ENCODE measurements at regions not wholly inside any gene's neighbourhood (a gene's known extent, or its start where the extent isn't known, plus 50 kb on each side); places are given as distances from the start of the nearest gene placed in this dataset.
"Not testable (repeated sequence)": the region's sequence is repeated elsewhere in the genome, so short reads cannot be mapped to it uniquely, and the experiment has no call there.

DNA sequence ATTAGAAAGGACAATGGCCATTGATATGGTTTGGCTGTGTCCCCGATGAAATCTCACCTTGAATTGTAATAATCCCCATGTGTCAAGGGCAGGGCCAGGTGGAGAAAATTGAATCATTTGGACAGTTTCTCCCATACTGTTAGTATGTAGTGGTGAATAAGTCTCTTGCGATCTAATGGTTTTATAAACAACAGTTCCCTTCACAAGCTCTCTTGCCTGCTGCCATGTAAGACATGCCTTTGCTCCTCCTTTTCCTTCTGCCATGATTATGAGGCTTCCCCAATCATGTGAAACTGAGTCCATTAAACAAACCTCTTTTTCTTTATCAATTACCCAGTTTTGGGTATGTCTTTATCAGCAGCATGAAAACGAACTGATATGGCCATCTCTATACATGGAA, 302.7 kb downstream of the SFMBT2 start:
- Mint-ChIP-seq H3K4me1 (ENCODE audit: low read depth) (peaks cover 11% of the 10 kb centered on the region), H3K9me3 (peaks cover 4% of the 10 kb centered on the region), H3K4me3 (no peak overlapping the region), H3K36me3 (ENCODE audit: insufficient read depth) (no peaks in the 10 kb centered on the region), H3K27me3 (ENCODE audit: low read depth) (peaks cover 1% of the 10 kb centered on the region)
- ATAC-seq (no peak), DNase-seq (no peak)

- DNase-seq = no peak
- Mint-ChIP-seq H3K9me3 (peaks cover 4% of the 10 kb centered on the region), H3K27me3 (ENCODE audit: low read depth) (peaks cover 1% of the 10 kb centered on the region), H3K36me3 (ENCODE audit: insufficient read depth) (no peaks in the 10 kb centered on the region), H3K4me1 (ENCODE audit: low read depth) (peaks cover 11% of the 10 kb centered on the region), H3K4me3 (no peak overlapping the region)
- peak in 1 of 2 donors; percentile 41 for ATAC-seq
Observed at GRCh38 chr10:7107285-7107684, 303.5 kb downstream of the SFMBT2 start.

GRCh38 chr10:7104379-7104778, 306.5 kb downstream of the SFMBT2 start:
- not testable (repeated sequence) for H3K4me3 Mint-ChIP-seq, H3K9me3 Mint-ChIP-seq

GRCh38 chr10:7102557-7103349, 308.1 kb downstream of the SFMBT2 start:
- DNase-seq (no peak), ATAC-seq (peak; percentile 23 to 46)
- Mint-ChIP-seq H3K27me3 (ENCODE audit: low read depth) (no peaks in the 10 kb centered on the region), H3K4me3 (no peak overlapping the region), H3K9me3 (no peaks in the 10 kb centered on the region), H3K36me3 (ENCODE audit: insufficient read depth) (no peaks in the 10 kb centered on the region), H3K4me1 (ENCODE audit: low read depth) (peaks cover 11% of the 10 kb centered on the region)

More at GRCh38 chr10:7104379-7104778, 306.5 kb downstream of the SFMBT2 start:
- DNase-seq; H3K36me3 Mint-ChIP-seq (ENCODE audit: insufficient read depth); ATAC-seq; H3K27me3 Mint-ChIP-seq (ENCODE audit: low read depth): not testable (repeated sequence)
- H3K4me1 Mint-ChIP-seq (ENCODE audit: low read depth) = peaks cover 11% of the 10 kb centered on the region

DNA sequence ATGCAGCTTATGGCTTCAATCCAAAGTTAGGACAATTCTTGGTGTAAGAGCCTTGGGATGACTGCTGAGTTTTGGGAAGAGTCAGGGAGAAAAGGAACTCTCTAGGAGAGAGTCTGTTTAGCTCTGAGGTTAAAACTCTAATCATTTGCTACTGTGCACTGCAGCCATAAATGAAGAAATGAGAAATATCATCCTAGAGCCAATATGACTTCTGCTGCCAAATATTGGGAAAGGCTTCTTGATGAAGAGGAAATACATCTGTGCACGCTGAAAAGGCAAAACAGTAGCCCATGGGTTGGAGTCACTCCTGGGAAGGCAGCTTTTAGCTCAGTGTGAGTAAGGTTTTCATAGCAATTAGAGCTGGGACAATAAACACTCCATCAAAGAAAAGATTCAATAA, 308.8 kb downstream of the SFMBT2 start:
- no peak for ATAC-seq
- Mint-ChIP-seq H3K9me3 (no peaks in the 10 kb centered on the region), H3K4me1 (ENCODE audit: low read depth) (peaks cover 5% of the 10 kb centered on the region), H3K27me3 (ENCODE audit: low read depth) (no peaks in the 10 kb centered on the region), H3K4me3 (no peak overlapping the region), H3K36me3 (ENCODE audit: insufficient read depth) (no peaks in the 10 kb centered on the region)
- no peak for DNase-seq

- DNase-seq (no peak), ATAC-seq (no peak)
- Mint-ChIP-seq H3K36me3 (ENCODE audit: insufficient read depth) (no peaks in the 10 kb centered on the region), H3K9me3 (no peaks in the 10 kb centered on the region), H3K4me1 (ENCODE audit: low read depth) (peaks cover 4% of the 10 kb centered on the region), H3K4me3 (no peak overlapping the region), H3K27me3 (ENCODE audit: low read depth) (no peaks in the 10 kb centered on the region)
Observed at GRCh38 chr10:7101451-7101850, 309.4 kb downstream of the SFMBT2 start.

DNA sequence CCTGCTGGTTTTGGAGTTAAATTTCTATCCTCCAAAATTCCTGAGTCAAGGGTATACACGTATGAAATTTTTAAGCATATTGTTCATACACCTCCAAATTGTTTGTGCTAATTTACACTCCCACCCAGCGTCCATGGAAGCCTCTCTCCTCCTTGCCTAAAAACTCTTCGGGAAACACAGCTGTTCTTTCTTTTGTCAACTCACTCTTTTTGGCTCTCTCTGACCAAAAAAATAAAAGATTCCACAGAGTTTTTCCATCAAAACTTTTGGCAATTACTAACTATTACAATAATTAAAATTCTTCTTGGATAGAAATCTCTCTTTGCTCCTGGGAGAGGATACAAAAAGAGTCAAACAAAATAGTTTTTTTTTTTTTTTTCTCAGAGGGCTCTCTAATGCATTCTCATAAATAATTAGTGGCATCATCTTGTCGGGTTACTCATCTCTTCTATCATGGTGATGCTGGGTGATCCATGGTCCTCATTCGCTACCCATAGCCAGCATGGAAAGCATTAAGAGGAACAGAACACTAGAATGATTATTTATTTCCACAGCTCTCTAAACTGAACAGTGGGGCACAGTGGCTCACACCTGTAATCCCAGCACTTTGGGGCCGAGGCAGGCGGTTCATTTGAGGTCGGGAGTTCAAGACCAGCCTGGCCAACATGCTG, 310.7 kb downstream of the SFMBT2 start:
- H3K27me3 Mint-ChIP-seq (ENCODE audit: low read depth) = no peaks in the 10 kb centered on the region
- H3K9me3 Mint-ChIP-seq = no peaks in the 10 kb centered on the region
- H3K4me1 Mint-ChIP-seq (ENCODE audit: low read depth) = no peaks in the 10 kb centered on the region
- no peak overlapping the region for H3K4me3 Mint-ChIP-seq
- DNase-seq (no peak), ATAC-seq (no peak)
- H3K36me3 Mint-ChIP-seq (ENCODE audit: insufficient read depth) = no peaks in the 10 kb centered on the region

DNA sequence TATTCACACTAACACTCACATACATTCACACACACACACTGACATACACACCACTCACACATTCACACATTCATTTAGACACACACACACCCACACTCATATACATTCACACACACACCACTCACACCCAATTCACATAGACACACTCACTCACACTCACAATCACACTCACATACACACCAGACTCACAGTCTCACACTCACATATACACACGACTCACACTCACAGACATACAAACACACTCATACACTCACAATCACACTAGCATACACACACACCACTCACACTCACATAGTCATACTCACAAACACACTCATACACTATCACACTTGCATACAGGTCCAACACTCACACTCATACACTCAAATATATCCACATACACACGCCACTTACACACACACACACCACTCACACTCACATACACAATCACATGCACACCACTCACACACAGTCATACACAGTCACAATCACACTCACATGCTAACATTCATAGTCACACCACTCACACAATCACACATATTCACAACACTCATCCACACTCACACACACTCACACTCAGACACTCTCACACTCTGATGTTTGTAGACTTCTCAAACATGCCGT, 312.6 kb downstream of the SFMBT2 start:
- ATAC-seq (no peak), DNase-seq (no peak)
- H3K4me3 Mint-ChIP-seq = no peak overlapping the region
- no peaks in the 10 kb centered on the region for H3K4me1 Mint-ChIP-seq (ENCODE audit: low read depth)
- no peaks in the 10 kb centered on the region for H3K27me3 Mint-ChIP-seq (ENCODE audit: low read depth)
- H3K9me3 Mint-ChIP-seq = no peaks in the 10 kb centered on the region
- H3K36me3 Mint-ChIP-seq (ENCODE audit: insufficient read depth) = no peaks in the 10 kb centered on the region

DNA sequence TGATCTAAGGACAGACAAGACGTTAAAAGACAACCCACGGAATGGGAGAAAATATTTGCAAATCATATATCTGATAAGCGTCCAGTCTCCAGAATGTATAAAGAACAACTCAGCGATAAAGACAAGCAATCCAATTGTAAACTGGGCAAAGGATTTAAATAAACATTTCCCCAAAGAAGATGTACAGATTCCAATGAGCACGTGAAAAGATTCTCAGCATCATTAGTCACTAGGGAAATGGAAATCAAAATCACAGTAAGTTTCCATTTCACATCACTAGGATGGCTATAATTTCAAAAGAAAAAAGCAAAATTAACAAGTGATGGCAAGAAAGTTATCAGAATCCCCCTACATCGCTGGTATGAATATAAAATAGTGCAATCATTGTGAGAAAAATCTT, 316.1 kb downstream of the SFMBT2 start:
- ATAC-seq = no peak
- DNase-seq = no peak
- Mint-ChIP-seq H3K9me3 (no peaks in the 10 kb centered on the region), H3K4me3 (no peak overlapping the region), H3K4me1 (ENCODE audit: low read depth) (peaks cover 2% of the 10 kb centered on the region), H3K36me3 (ENCODE audit: insufficient read depth) (no peaks in the 10 kb centered on the region), H3K27me3 (ENCODE audit: low read depth) (no peaks in the 10 kb centered on the region)

DNA sequence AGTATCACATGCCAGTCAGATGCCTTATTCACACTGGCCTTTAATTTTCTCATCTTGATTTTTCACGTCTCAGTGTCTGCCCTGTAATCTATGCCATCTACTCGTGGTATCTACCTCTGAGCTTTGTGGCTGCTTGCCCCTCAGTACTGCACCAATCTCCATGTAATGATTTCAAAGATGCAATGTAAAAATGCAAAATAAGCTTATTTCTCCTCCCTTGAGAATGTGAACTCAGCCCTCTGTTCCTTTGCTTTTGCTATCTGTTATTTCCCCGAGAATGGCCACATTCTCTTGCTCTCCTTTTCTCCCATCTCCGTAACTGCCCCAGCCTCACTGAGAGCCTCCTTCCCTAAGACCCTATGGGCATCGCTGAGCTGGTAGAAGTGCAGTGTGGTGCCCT, 317.5 kb downstream of the SFMBT2 start:
- H3K4me3 Mint-ChIP-seq = no peak overlapping the region
- H3K4me1 Mint-ChIP-seq (ENCODE audit: low read depth) = peaks cover 2% of the 10 kb centered on the region
- no peaks in the 10 kb centered on the region for H3K36me3 Mint-ChIP-seq (ENCODE audit: insufficient read depth)
- H3K27me3 Mint-ChIP-seq (ENCODE audit: low read depth) = no peaks in the 10 kb centered on the region
- ATAC-seq (no peak), DNase-seq (no peak)
- H3K9me3 Mint-ChIP-seq = no peaks in the 10 kb centered on the region

DNA sequence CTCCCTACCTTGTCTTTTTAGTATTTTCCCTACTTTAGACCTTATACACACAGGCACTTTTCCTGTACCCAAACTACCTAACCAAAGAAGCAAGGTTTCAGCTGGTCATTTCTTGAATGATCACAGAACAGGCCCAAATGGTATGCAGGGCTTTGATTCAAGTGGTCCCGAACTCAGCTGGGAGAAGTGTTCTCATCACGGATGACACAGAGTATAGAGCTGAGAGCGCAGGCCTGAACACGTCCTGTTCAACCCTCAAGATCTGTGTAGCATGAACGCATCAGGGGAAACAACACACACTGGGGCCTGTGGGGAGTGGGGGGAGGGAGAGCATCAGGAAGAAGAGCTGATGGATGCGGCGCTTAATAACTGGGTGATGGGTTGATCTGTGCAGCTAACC, 318.2 kb downstream of the SFMBT2 start:
- DNase-seq = no peak
- peaks cover 2% of the 10 kb centered on the region for H3K4me1 Mint-ChIP-seq (ENCODE audit: low read depth)
- H3K27me3 Mint-ChIP-seq (ENCODE audit: low read depth) = no peaks in the 10 kb centered on the region
- H3K4me3 Mint-ChIP-seq = no peak overlapping the region
- no peak for ATAC-seq
- H3K36me3 Mint-ChIP-seq (ENCODE audit: insufficient read depth) = no peaks in the 10 kb centered on the region
- H3K9me3 Mint-ChIP-seq = no peaks in the 10 kb centered on the region

DNA sequence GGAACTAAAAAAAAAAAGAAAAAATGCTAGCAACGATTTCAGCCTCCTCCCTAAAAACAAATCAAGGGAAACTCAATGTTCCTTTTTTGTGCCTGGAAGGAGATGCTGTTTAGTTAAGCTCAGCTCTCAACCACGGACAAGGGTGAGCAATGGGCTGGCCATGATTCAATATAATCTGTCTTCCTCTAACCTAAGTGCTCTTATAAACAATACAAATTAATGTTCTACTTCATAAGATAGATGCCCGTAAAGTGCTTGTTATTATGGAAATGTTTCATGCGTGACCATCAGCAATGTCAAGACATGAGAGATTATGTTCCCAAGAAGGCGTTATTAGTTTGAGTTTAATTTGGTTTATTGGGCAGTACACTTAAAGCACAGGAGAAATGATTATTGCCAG, 320.3 kb downstream of the SFMBT2 start:
- H3K4me1 Mint-ChIP-seq (ENCODE audit: low read depth) = peaks cover 2% of the 10 kb centered on the region
- H3K36me3 Mint-ChIP-seq (ENCODE audit: insufficient read depth) = no peaks in the 10 kb centered on the region
- no peaks in the 10 kb centered on the region for H3K9me3 Mint-ChIP-seq
- DNase-seq (no peak), ATAC-seq (no peak)
- peaks cover 2% of the 10 kb centered on the region for H3K27me3 Mint-ChIP-seq (ENCODE audit: low read depth)
- no peak overlapping the region for H3K4me3 Mint-ChIP-seq

DNA sequence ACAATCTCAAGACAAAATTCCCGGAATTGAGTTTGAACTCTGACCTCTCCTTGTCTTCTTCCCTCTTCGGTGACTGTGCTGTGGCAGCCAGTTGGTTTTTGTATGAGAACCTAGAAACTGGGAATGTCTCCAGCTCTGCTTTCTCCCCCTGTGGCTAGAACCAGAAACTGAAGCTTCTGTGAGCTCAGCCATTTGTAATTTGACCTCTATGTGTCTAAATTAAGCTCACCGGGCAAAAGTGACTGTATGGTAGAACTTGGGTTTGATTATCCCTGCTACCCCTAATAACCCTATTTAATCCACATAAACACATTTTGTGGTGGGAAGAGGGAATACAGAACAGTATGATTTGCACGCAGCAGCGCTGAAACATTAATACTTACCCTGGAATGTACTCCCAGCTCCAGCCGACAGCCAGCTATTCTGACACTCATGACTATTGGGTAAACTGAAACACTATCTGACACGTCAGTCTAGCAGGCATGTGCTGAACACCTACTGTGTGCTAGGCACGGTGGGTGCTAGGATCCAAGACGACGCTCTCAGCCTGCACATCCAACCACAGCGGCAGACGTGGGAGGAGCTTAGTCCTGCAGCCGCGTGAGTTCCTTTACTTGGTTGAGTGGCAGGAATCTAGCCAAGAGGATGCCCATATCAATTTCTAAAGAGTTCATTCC, 324.8 kb downstream of the SFMBT2 start:
- Mint-ChIP-seq H3K4me3 (no peak overlapping the region), H3K27me3 (ENCODE audit: low read depth) (peaks cover 5% of the 10 kb centered on the region), H3K9me3 (no peaks in the 10 kb centered on the region), H3K36me3 (ENCODE audit: insufficient read depth) (no peaks in the 10 kb centered on the region), H3K4me1 (ENCODE audit: low read depth) (peaks cover 2% of the 10 kb centered on the region)
- ATAC-seq (no peak), DNase-seq (no peak)

DNA sequence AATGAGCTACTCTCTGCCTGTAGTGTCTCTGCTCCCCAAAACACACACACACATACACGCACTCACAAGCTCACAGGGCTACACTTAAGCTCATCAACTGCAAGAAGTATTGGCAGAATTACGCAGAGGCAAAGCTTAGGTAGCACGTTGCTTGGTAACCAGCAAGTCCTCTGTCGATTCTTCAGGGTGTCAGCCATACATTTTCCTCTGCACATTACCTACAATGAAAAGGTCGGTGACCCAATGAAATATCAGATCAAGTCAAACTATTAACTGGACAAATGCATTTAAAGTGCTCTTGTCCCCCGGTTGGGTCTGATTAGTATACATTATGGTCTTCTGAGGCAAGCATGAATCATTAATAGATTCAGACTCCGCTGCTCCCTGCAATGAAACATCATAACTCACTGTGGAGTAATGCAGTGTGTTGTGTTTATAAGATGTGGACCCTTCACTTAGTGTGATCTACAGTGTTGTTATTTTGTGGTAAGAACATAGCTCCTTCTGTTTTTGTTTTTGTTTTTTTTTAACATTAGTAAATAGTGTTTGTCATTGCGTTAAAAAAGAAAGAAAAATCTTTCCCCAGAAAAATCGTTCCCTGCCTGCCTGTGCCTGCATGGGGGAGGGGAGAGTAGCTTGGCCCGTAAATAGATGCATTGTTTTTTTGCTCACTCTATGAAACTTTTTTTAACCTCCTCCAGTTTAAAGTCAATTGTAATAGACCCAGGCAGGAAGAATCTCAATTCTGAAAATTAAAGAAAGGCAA, 325.5 kb downstream of the SFMBT2 start:
- no peak for ATAC-seq
- H3K36me3 Mint-ChIP-seq (ENCODE audit: insufficient read depth) = no peaks in the 10 kb centered on the region
- peaks cover 5% of the 10 kb centered on the region for H3K27me3 Mint-ChIP-seq (ENCODE audit: low read depth)
- peaks cover 2% of the 10 kb centered on the region for H3K4me1 Mint-ChIP-seq (ENCODE audit: low read depth)
- no peak for DNase-seq
- no peaks in the 10 kb centered on the region for H3K9me3 Mint-ChIP-seq
- no peak overlapping the region for H3K4me3 Mint-ChIP-seq
